ENCODE measurements at regions not wholly inside any gene's neighbourhood (a gene's known extent, or its start where the extent isn't known, plus 50 kb on each side); places are given as distances from the start of the nearest gene placed in this dataset.

GRCh38 chr7:42722716-42723115 is 189.2 kb downstream of the C7orf25 start:
- no peak for TF ChIP-seq CTCF (IDR thresholded peaks at IDR 0.05)
- no peak for TF ChIP-seq POLR2A (IDR thresholded peaks at IDR 0.05)
- no peak for TF ChIP-seq POLR2AphosphoS5 (IDR thresholded peaks at IDR 0.05)

All from suprapubic skin (tissue), 4 donors.